Gastroesophageal sphincter (tissue), 3 donors: ENCODE measurements at regions not wholly inside any gene's neighbourhood (a gene's known extent, or its start where the extent isn't known, plus 50 kb on each side); places are given as distances from the start of the nearest gene placed in this dataset.

Experiments
- CTCF ChIP-seq, 4 experiments: fragments of 200-600 bp in 2 of 4; fragments of 450-650 bp in 2 of 4; sonication (generic) in 1 of 4; IDR thresholded peaks; one replicate each; pipeline ENCODE4 v1.5.1; 2017 to 2019; ENCODE audit warnings: antibody characterized with exemption in 4 of 4, mild to moderate bottlenecking in 2 of 4, moderate library complexity in 2 of 4
- EP300 ChIP-seq: sonication (generic); formaldehyde crosslinking; IDR thresholded peaks from one replicate; pipeline ENCODE4 v1.6.1; 2017; ENCODE audit warnings: antibody characterized with exemption, mild to moderate bottlenecking
- POLR2AphosphoS5 ChIP-seq: sonication (generic); formaldehyde crosslinking; IDR thresholded peaks from one replicate; pipeline ENCODE4 v1.6.1; 2017; ENCODE audit warnings: antibody characterized with exemption

- TF ChIP-seq EP300 = no peak
- no peak for TF ChIP-seq CTCF (IDR thresholded peaks at IDR 0.05)
- TF ChIP-seq POLR2AphosphoS5 = no peak
Measured at GRCh38 chr20:57849121-57849520, 139.3 kb upstream of the PMEPA1 start.
